ENCODE measurements at regions not wholly inside any gene's neighbourhood (a gene's known extent, or its start where the extent isn't known, plus 50 kb on each side); places are given as distances from the start of the nearest gene placed in this dataset.

GRCh38 chr2:221675201-221675908, 103.3 kb upstream of the EPHA4 start:
- Mint-ChIP-seq H3K27me3 (ENCODE audit: insufficient read depth, low read depth, poor library complexity) (peaks cover 2% of the 10 kb centered on the region), H3K4me3 (no peak overlapping the region), H3K4me1 (peaks cover 41% of the 10 kb centered on the region), H3K27ac (no peak overlapping the region), H3K9me3 (no peaks in the 10 kb centered on the region; the same call in 2 of the 3 replicates), H3K36me3 (ENCODE audit: low read depth) (no peaks in the 10 kb centered on the region; the same call in 2 of the 3 replicates)
- TF ChIP-seq REST (IDR thresholded peaks at IDR 0.05; ENCODE audit: unreplicated experiment) (no peak), ZNF331 (CRISPR knock-in tag; IDR thresholded peaks at IDR 0.05; ENCODE audit: low read depth) (no peak), ZNF462 (CRISPR knock-in tag; IDR thresholded peaks at IDR 0.05) (no peak), CTCF (conservative IDR thresholded peaks at IDR 0.05; ENCODE audit: low read depth in 2 of 2) (no peak), ZNF114 (CRISPR knock-in tag; IDR thresholded peaks at IDR 0.05) (no peak), EZH2phosphoT487 (IDR thresholded peaks at IDR 0.05; ENCODE audit: unreplicated experiment) (no peak), NANOG (IDR thresholded peaks at IDR 0.05; ENCODE audit: borderline replicate concordance) (no peak), ETS1 (IDR thresholded peaks at IDR 0.05) (no peak), CREB1 (CRISPR knock-in tag; IDR thresholded peaks at IDR 0.05; ENCODE audit: low read depth) (no peak), POLR2AphosphoS5 (IDR thresholded peaks at IDR 0.05; ENCODE audit: low read depth) (no peak), STAT1 (IDR thresholded peaks at IDR 0.05; ENCODE audit: unreplicated experiment) (no peak), JUNB (IDR thresholded peaks at IDR 0.05; ENCODE audit: unreplicated experiment) (no peak), EZH2 (IDR thresholded peaks at IDR 0.05; ENCODE audit: low read depth, unreplicated experiment) (no peak)
- no peaks in the 10 kb centered on the region for H3F3A ChIP-seq (replicated peaks; ENCODE audit: low read depth)
- ATAC-seq, result no peak
- H3K36me3 ChIP-seq (ENCODE audit: insufficient read depth), result no peaks in the 10 kb centered on the region
- no peak overlapping the region for H3K4me3 ChIP-seq
- H3K4me2 ChIP-seq, result peak overlapping the region; percentile 69
- peaks cover 7% of the 10 kb centered on the region; the same call in 1 of the 2 replicates for H3K9me2 ChIP-seq (ENCODE audit: insufficient read depth)
- DNase-seq (ENCODE audit: low spot score), result no peak
- H3K27me3 ChIP-seq (ENCODE audit: insufficient read depth), result no peaks in the 10 kb centered on the region
- H3K27ac ChIP-seq (ENCODE audit: low read depth), result no peak overlapping the region
- peak overlapping the region; percentile 61 for H2AFZ ChIP-seq
- H3K4me1 ChIP-seq (ENCODE audit: insufficient read depth), result peaks cover 41% of the 10 kb centered on the region
- no peaks in the 10 kb centered on the region for H3K79me2 ChIP-seq (replicated peaks; ENCODE audit: insufficient read depth)
- H4K20me1 ChIP-seq (replicated peaks; ENCODE audit: insufficient read depth), result no peaks in the 10 kb centered on the region
